Kidney epithelial cell (primary cell): ENCODE measurements at regions not wholly inside any gene's neighbourhood (a gene's known extent, or its start where the extent isn't known, plus 50 kb on each side); places are given as distances from the start of the nearest gene placed in this dataset.

Experiments used
- DNase-seq: peaks from one replicate; pipeline ENCODE4 v3.0.0-alpha.2; 2010; ENCODE audit warnings: low read depth
- H3K27me3 ChIP-seq: 2 replicates; pipeline ENCODE4 v1.6.0; 2011; ENCODE audit warnings: low read length; ENCODE audit not compliant: control insufficient read depth, insufficient read depth
- H3K36me3 ChIP-seq: 2 replicates; pipeline ENCODE4 v1.5.1; 2011; ENCODE audit warnings: low read length; ENCODE audit not compliant: control insufficient read depth, insufficient read depth
- H3K4me3 ChIP-seq: 2 replicates; pipeline ENCODE4 v1.5.1; 2011; ENCODE audit warnings: low read depth, mild to moderate bottlenecking, control low read depth, low read length
- CTCF ChIP-seq: IDR thresholded peaks from 2 replicates; pipeline ENCODE4 v1.5.1; 2011; ENCODE audit warnings: mild to moderate bottlenecking, moderate library complexity, low read length, control low read depth, inconsistent platforms; ENCODE audit not compliant: insufficient read depth, poor library complexity, severe bottlenecking

- H3K36me3 ChIP-seq: no peaks in the 10 kb centered on the region
- H3K27me3 ChIP-seq: peaks cover 21% of the 10 kb centered on the region
- TF ChIP-seq CTCF: no peak
- no peak overlapping the region for H3K4me3 ChIP-seq
- no peak for DNase-seq
These were observed 85.7 kb upstream of the GPR26 start for GRCh38 chr10:123580426-123580825.

GRCh38 chr10:123581656-123582055 is 84.5 kb upstream of the GPR26 start:
- H3K4me3 ChIP-seq: no peak overlapping the region
- H3K36me3 ChIP-seq: no peaks in the 10 kb centered on the region
- peaks cover 21% of the 10 kb centered on the region for H3K27me3 ChIP-seq
- no peak for TF ChIP-seq CTCF
- DNase-seq: no peak

- DNase-seq: no peak
- Histone ChIP-seq H3K36me3 (no peaks in the 10 kb centered on the region), H3K27me3 (peaks cover 21% of the 10 kb centered on the region), H3K4me3 (no peak overlapping the region)
- peak; percentile 94 for TF ChIP-seq CTCF
These were observed 83.8 kb upstream of the GPR26 start for GRCh38 chr10:123582084-123582989.

- H3K27me3 ChIP-seq: peaks cover 21% of the 10 kb centered on the region
- no peak for DNase-seq
- TF ChIP-seq CTCF: peak; percentile 84
- no peaks in the 10 kb centered on the region for H3K36me3 ChIP-seq
- no peak overlapping the region for H3K4me3 ChIP-seq
These were observed 82.3 kb upstream of the GPR26 start for GRCh38 chr10:123583639-123584418.

- no peak overlapping the region for H3K4me3 ChIP-seq
- peaks cover 21% of the 10 kb centered on the region for H3K27me3 ChIP-seq
- H3K36me3 ChIP-seq: no peaks in the 10 kb centered on the region
- TF ChIP-seq CTCF: no peak
- DNase-seq: no peak
These were observed 81.8 kb upstream of the GPR26 start for GRCh38 chr10:123584419-123584775.
